ENCODE measurements at regions not wholly inside any gene's neighbourhood (a gene's known extent, or its start where the extent isn't known, plus 50 kb on each side); places are given as distances from the start of the nearest gene placed in this dataset.
"Not testable (repeated sequence)": the region's sequence is repeated elsewhere in the genome, so short reads cannot be mapped to it uniquely, and the experiment has no call there.

GRCh38 chr2:67158718-67159117 is 238.4 kb upstream of the ETAA1 start:
- DNase-seq = no peak
- TF ChIP-seq CTCF (IDR thresholded peaks at IDR 0.05) = no peak
- no peak overlapping the region for H3K4me3 ChIP-seq
- H3K4me1 ChIP-seq = no peaks in the 10 kb centered on the region
- no peaks in the 10 kb centered on the region for H3K9me3 ChIP-seq
- H3K36me3 ChIP-seq = no peaks in the 10 kb centered on the region
- H3K27ac ChIP-seq = no peak overlapping the region
- intact Hi-C loops (cut with DNase I; ENCODE audit: low total_unique reads) = no loop called here
- H3K27me3 ChIP-seq = no peaks in the 10 kb centered on the region

- intact Hi-C loops (cut with DNase I; ENCODE audit: low total_unique reads) = no loop called here
- Histone ChIP-seq H3K4me3 (no peak overlapping the region), H3K27me3 (no peaks in the 10 kb centered on the region), H3K36me3 (no peaks in the 10 kb centered on the region), H3K27ac (no peak overlapping the region), H3K9me3 (no peaks in the 10 kb centered on the region), H3K4me1 (no peaks in the 10 kb centered on the region)
- TF ChIP-seq CTCF (IDR thresholded peaks at IDR 0.05) = no peak
- DNase-seq = no peak
These were observed 237.2 kb upstream of the ETAA1 start for GRCh38 chr2:67159929-67160328.

GRCh38 chr2:67164771-67165522 is 232.2 kb upstream of the ETAA1 start:
- H3K9me3 ChIP-seq = no peaks in the 10 kb centered on the region
- no peak for TF ChIP-seq CTCF (IDR thresholded peaks at IDR 0.05)
- H3K4me3 ChIP-seq = no peak overlapping the region
- H3K27ac ChIP-seq = no peak overlapping the region
- H3K36me3 ChIP-seq = no peaks in the 10 kb centered on the region
- H3K27me3 ChIP-seq = no peaks in the 10 kb centered on the region
- intact Hi-C loops (cut with DNase I; ENCODE audit: low total_unique reads) = no loop called here
- no peak for DNase-seq
- H3K4me1 ChIP-seq = no peaks in the 10 kb centered on the region

- DNase-seq = no peak
- Histone ChIP-seq H3K27me3 (no peaks in the 10 kb centered on the region), H3K36me3 (no peaks in the 10 kb centered on the region), H3K27ac (no peak overlapping the region), H3K4me1 (no peaks in the 10 kb centered on the region), H3K9me3 (no peaks in the 10 kb centered on the region), H3K4me3 (no peak overlapping the region)
- intact Hi-C loops (cut with DNase I; ENCODE audit: low total_unique reads) = no loop called here
- TF ChIP-seq CTCF (IDR thresholded peaks at IDR 0.05) = no peak
These were observed 231.6 kb upstream of the ETAA1 start for GRCh38 chr2:67165523-67165990.

GRCh38 chr2:67166511-67166910 is 230.6 kb upstream of the ETAA1 start:
- H3K27me3 ChIP-seq; H3K4me3 ChIP-seq; H3K27ac ChIP-seq; intact Hi-C loops (cut with DNase I; ENCODE audit: low total_unique reads); DNase-seq; H3K36me3 ChIP-seq; H3K4me1 ChIP-seq; H3K9me3 ChIP-seq: not testable (repeated sequence)

GRCh38 chr2:67169417-67170140 is 227.6 kb upstream of the ETAA1 start:
- Histone ChIP-seq H3K4me1 (no peaks in the 10 kb centered on the region), H3K4me3 (no peak overlapping the region), H3K9me3 (no peaks in the 10 kb centered on the region), H3K36me3 (no peaks in the 10 kb centered on the region), H3K27me3 (no peaks in the 10 kb centered on the region), H3K27ac (no peak overlapping the region)
- DNase-seq = no peak
- no peak for TF ChIP-seq CTCF (IDR thresholded peaks at IDR 0.05)
- intact Hi-C loops (cut with DNase I; ENCODE audit: low total_unique reads) = no loop called here

Data from tibial artery (tissue), 4 donors.